ENCODE measurements at regions not wholly inside any gene's neighbourhood (a gene's known extent, or its start where the extent isn't known, plus 50 kb on each side); places are given as distances from the start of the nearest gene placed in this dataset.

- TF ChIP-seq CTCF (IDR thresholded peaks at IDR 0.05) (no peak), USF2 (IDR thresholded peaks at IDR 0.05) (no peak), KDM1A (IDR thresholded peaks at IDR 0.05; ENCODE audit: low read depth) (no peak), CBX2 (IDR thresholded peaks at IDR 0.05; ENCODE audit: borderline replicate concordance, low read depth) (no peak), HDAC2 (IDR thresholded peaks at IDR 0.05) (no peak), POLR2A (IDR thresholded peaks at IDR 0.05; ENCODE audit: low read length) (no peak), MAX (IDR thresholded peaks at IDR 0.05) (no peak)
These were observed 469.8 kb upstream of the KIRREL3 start for GRCh38 chr11:127470306-127470884.
